Hippocampal formation (tissue), 2 donors: ENCODE measurements at regions not wholly inside any gene's neighbourhood (a gene's known extent, or its start where the extent isn't known, plus 50 kb on each side); places are given as distances from the start of the nearest gene placed in this dataset.
A peak's percentile ranks its signal among the peaks of the same experiment; 100 is the strongest.
"Not testable (repeated sequence)": the region's sequence is repeated elsewhere in the genome, so short reads cannot be mapped to it uniquely, and the experiment has no call there.

Source experiments
- DNase-seq, 2 donors: peaks; one replicate each; lab custom pipeline; 2025; lab: John Stamatoyannopoulos, UW

DNA sequence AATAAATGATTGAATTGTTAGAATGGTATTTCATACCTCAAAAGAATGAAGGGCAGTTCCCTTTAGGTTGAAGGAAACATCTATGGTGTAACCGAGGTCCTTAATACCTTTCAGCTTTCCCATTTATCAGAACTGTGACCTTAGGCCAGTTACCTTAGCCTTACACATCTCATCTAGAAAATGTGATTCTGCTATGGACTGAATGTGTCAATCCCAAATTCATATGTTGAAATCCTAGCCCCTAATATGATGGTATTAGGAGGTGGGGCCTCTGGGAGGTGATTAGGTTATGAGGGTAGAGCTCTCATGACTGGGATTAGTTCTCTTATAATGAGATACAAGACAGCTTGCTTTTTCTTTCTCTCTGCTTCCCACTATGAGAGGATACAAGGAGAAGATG, 441.9 kb downstream of the PLK2 start:
- no peak for DNase-seq

DNA sequence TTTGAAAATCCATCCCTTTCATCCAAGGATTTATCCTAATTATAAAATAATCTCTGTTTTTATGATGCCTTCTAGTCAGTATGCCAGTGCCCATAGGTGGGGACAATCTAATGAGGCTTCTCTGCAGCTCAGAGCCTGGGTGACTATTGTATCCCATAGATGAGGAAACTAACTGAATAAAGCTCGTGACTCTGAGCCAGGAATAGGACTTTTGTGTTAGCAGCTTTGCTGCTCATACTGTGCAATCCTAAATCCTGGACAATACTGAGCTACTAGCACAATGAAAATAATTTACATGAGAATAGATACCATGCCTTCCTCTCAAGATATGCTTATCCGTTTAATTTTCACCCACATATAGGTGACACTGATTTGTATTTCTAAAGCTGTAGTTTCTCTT, 443.0 kb downstream of the PLK2 start:
- no peak for DNase-seq

DNA sequence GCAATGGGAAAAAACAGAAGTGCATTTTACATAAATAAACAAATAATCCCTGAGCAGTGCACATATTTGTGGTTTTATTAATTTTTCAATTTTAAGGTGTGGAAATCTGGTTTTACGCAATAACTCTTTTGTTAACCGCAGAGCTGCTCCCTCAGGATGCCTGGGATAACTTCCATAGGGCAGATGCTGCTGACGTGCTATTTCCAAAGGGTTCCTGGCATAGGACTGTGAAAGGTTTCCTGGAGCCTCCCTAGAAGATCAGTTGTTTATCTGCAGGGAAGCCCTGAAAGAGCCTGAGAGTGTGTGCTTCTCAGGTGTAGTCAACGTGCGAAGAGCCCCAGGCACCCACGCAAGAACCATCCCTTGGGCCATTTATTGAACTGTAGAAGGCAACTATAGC, 443.5 kb downstream of the PLK2 start:
- no peak for DNase-seq

DNA sequence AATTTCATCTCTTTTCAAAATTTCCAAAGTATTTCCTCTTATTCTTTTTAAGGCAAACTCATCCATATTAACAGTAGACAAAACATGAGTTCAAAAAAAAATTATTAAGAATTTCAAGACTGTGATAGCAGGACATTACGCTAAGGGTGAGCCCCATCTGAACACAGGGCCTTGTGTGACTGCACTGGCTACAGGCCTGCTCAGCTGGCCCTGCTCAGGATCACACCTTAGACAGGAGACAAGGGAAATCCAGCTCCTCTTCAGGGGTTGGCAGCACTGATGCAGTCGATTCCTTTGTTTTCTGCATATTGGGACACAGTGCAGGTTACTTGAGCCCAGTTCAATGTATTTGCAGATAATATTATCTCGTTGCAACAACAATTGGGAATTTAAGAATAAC, 444.7 kb downstream of the PLK2 start:
- DNase-seq, result no peak

DNA sequence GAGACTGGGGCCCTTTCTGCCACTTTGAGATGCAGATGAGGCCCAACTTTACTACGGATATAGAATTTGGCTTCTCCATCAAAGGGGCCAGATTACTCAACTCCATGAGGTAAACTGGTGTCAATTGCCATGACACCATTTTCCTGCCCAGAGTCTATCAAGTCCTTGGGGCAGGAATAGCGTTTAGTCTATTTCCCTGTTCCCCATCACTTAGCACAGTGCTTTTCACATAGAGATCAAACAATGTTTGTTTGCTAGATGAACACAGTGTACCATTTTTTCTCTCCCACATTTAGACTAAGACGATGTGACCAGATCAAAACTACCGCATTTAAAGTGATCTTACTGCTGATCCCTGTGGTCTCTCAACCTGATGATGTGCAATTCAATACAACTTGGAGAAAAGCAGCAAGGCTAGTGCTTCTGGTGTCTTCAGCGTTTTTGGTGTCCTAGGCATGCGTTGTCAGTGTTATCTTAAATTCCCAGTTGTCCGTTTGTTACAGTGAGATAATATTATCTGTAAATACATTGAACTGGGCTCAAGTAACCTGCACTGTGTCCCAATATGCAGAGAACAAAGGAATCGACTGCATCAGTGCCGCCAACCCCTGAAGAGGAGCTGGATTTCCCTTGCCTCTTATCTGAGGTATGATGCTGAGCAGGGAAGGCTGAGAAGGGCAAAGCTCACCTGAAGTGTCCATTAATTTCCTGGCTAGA, 446.2 kb downstream of the PLK2 start:
- DNase-seq, result no peak

DNA sequence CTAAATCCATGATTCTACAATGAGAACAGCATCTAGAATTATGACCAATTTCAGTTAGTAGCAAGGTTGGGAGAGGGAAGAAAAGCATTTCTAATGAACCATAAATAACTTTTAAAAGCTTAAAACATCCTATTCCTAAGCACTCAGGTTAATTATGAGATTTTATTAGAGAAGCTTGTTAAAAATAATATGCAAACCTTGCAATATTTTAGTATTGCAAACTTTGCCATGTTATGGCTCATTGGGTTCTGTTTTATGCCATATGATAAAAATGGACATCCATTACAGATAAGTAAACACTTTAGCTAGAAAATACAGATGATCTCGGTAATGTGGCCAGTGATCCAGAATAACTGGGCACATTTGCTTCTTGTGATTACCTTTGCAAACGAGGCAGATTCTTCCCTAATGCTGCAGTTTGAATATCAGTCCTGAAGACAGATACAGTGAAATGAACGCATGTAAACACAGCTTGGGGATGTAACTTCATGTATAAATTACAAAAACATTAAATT, 447.0 kb downstream of the PLK2 start:
- no peak for DNase-seq

DNA sequence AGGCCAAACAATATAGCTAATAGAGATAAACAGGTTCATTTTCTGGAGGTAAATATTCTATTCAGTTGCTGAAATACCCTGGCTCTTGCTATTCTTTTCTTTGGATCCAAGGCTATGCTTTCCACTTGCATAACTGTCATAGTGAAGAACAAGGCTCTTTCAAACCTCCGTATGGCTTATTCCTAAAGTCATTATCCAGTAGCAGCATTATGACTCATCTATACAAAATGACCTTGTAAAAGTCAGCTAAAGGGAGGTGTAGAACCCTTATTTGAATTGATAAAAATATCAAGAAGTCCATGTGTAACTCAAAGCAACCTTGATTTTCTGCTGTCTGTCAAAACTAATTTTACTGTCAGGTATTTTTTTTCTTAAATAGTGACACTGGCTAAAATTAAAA, 447.8 kb downstream of the PLK2 start:
- no peak for DNase-seq

DNA sequence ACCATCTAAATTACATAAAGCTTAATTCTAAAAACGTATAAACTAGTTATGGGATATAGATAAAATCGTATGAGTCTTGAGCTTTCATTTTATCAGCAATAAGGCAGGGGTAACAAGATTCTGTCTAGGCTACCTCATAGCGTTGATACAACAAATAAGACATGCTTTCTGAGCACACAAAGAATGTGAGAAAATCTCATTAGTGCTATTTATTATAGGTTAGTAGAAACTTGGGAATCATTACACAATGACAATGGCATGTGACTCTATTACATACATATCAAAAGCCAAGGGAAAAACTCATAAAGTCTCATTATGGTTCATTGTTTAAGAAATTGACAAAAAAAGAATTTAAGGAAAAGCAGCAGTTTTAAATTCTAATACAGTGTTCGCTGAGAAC, 448.6 kb downstream of the PLK2 start:
- no peak for DNase-seq

DNA sequence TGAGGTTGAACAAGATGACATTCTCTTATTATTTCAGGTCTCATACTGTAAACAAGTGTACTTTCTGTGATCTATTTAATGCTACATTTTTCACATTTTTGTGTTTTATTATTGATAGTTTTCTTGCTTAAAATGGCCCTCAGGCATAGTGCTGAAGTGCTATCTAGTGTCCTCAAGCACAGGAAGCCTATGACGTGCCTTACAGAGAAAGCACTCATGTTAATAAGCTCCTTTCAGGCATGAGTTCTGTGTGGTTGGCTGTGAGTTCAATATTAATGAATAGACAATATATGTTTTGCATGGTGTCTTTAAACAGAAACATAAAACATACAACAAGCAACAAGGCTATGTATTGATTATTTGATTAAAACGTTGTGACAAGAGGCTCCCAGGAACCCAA, 450.1 kb downstream of the PLK2 start:
- DNase-seq, result no peak

DNA sequence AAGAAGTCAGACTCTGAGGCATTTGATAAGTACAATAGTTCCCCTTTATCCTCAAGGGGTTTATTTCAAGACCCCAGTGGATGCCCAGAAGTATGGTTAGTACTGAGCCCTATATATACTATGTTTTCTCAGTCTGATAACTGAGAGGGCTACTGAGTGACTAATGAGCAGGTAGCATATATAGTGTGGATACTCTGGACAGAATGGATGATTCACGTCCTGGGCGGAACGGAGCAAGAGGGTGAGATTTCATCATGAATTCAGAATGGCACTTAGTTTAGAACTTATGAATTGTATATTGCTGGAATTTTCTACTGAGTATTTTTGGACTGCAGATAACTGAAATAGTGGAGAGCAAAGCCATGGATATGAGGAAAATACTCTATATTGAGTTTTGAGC, 457.6 kb downstream of the PLK2 start:
- no peak for DNase-seq

DNA sequence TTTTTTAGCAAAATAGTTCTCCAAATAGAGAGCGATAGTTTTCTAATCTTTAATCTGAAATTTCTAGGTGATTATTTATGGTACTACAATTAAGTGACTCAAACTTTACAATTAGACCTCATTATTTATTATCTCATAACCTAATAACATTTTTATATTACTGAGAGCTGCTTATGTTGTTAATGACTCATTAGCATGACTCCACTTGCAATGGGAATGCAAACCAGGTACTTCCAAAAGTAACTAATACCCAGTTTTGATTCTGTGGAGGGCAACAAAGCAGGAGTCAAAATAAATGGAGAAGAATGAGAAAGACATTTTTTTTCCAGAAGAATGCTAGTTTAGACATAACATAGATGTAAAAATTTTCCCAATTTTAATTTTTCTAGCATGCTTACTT, 466.0 kb downstream of the PLK2 start:
- no peak for DNase-seq

DNA sequence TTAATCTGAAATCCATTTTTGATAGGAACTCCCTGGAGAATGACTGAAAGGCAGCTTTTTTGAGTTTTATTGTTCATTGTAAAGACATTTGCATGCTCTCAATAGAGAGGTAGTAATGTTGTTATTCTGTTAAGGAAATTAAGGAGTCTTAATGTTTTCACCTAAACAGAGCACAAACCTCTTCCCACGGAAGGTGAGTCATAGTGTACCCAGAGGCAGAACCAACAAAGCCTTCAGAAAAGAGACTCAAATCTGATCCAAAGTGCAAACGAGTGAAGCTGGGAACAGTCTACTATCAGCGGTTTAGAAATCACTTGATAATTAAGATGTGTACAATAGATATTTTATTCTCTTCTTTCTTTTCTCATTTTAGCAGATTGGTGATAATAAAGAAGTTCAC, 470.5 kb downstream of the PLK2 start:
- no peak for DNase-seq

DNA sequence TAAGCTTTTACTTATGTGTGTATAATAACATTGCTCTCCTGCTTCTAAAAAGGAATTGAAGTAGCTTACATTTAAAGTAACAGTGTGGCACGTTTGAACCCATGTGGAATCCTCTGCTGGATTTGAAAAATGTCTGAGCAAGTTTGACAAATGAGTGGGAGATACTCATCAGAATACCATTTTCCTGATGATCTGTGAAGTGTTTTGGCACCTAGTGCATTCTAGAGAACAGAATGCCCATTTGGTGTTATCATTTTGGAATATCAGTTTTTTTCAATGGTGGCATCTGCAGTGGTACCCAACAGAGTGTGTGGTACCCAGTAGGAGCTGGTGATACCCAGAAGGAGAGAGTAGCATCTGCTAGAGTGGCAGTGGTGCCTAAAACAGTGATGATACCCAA, 471.1 kb downstream of the PLK2 start:
- DNase-seq, result peak; percentile 0 to 27

DNA sequence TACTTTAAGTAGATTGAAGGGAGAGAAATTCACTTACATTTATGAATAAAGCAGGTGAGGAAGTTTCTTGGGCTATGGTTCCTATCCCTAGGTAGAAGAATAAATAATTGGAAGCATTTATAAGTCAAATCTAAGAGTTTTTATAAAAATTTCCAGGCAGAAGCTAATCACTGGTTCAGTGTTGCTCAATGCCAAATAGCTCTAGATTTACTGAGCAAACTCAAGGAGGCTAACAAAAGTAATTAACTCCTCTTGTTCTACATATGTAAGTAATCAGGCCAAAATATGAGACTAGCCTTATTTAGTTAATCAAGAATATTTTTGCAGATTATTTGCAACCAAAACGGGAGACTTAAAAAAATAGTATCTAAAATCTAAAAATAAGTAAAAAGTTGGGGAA, 472.3 kb downstream of the PLK2 start:
- no peak for DNase-seq

DNA sequence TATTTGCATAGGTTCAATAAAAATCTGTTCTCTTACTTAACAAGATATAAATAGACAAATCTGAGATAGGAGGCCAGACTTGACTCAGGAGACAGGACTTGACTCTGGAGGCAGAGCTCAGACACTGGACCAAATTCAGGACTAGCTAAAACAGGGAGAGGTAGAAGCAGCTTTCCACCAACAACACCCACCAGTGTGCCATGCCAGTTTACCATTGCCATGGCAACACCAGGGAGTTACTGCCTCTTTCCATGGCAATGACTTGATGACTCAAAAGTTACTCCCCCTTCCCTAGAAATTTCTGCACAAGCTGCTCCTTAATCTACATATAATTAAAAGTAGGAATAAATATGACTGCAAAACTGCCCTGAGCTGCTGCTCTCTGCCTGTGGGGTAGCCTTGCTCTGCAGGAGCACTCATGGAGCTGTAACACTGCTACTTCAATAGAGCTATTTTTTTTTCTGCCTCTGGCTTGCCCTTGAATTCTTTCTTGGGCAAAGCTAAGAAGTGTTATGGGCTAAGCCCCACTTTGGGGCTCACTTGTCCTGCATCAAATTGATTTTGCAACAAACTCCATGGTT, 473.0 kb downstream of the PLK2 start:
- DNase-seq, result peak; percentile 0 to 33

DNA sequence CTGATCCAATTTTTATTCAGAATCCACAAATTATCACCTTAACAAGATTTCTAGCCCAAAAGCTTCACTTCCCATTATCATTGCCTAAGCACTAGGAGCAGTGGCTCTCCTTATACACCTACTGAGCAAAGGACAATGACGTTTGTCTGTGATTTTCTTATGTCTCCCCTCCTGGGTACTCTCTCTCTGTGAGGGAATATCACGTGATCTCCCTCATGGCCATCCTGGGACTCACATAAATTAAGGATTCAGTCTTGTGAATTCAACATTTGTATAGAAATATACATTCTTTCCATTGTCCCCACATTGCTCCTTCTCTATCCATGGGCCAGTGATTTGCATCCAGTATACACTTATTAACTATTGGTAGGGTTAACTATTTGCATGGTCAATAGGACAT, 476.5 kb downstream of the PLK2 start:
- DNase-seq, result no peak

DNA sequence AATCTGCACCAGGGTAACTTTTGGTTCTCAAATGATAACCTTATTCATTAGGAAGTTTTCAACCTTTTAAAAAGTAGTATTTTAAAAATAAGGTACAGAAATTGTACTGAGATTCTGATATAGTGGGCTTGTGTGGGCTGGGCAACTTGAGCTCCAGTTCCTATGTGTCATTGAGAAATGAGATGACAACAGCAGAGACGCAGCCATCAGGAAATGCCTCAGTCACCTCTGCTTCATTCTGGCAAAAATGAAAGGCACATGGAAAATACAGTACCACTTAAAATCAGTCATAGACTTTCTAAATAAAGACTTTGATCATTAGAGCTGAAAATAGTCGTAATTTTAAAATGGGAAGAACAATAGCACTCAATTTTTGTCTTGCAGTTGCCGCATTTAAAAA, 480.2 kb downstream of the PLK2 start:
- DNase-seq, result no peak

DNA sequence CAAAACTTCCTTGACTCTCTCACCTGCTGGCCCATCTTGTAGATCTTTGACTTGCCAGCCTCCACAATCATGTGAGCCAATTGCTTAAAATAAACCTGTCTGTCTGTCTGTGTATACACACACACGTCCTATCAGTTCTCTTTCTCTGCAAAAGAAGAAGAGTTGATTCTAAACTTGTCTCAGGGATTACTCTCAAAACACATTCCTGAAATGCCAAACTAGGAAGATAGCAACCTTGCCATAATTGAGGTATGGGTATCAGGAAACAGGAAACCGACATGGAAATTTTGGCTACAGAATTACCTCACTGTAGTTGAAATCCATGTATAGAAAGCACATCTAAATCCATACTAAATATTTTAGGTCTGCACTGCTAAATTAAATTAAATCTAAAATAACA, 483.4 kb downstream of the PLK2 start:
- DNase-seq, result no peak

DNA sequence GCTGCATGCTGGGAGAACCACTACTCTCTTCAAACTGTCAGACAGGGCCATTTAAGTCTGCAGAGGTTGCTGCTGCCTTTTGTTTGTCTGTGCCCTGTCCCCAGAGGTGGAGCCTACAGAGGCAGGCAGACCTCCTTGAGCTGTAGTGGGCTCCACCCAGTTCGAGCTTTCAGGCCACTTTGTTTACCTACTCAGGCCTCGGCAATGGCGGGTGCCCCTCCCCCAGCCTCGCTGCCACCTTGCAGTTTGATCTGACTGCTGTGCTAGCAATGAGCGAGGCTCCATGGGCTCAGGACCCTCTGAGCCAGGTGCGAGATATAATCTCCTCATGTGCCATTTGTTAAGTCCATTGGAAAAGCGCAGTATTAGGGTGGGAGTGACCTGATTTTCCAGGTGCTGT, 487.8 kb downstream of the PLK2 start:
- not testable (repeated sequence) for DNase-seq

DNA sequence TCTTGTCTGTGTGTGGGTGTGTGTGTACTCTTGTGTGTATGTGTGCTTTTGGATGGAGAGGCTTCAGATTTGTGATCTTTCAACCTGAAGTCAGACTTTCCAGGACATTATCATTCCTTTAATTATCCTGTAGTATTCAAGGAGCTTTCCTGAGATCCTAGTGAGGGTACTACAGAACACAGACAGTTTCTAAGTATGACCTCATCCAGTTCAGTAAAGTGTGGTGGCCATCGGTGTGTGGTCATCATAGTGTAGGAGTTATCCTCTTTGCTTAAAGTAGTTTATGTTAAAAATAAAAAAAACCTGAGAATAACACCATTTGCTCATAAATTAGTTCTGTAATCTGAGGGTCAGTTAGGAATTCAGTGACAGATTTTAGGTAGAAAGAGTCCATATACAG, 478.0 kb upstream of the ACTBL2 start:
- no peak for DNase-seq

DNA sequence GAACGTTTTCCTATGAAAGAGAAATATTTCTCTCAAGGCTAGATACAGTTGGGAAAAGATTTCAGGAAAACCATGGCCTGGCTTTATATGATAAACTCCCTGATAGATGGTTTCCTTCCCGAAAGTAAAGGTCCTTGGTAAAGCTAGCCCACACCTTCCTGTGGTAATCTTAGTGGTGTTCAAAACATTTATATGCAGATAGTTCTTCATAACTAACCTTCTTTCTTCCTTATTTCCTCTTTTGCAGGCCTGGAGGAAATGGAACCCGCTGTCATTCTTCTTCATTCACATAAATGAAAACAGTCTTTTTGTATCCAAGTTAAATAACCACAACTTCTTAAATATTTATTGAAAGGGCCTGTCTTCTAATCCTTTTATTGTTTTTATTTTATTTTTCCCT, 474.0 kb upstream of the ACTBL2 start:
- DNase-seq, result no peak

DNA sequence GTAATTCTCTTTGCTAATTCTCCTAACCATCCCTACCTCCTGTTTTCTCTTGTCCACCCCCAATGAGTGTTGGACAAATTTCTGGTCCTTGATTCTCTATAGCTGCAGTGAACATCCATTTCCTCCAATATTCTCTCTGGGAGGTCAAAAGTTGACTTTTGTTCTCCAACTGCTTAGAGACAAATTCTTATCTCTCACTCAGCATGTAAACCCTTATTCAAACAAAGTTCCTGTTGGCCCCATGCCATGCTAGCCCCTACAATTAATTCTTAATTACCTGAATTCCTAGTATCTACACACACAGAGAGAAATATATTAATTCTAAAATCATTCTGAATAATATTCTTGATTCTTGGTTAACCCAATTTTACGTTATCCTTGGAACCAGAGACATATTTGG, 472.9 kb upstream of the ACTBL2 start:
- DNase-seq, result no peak

DNA sequence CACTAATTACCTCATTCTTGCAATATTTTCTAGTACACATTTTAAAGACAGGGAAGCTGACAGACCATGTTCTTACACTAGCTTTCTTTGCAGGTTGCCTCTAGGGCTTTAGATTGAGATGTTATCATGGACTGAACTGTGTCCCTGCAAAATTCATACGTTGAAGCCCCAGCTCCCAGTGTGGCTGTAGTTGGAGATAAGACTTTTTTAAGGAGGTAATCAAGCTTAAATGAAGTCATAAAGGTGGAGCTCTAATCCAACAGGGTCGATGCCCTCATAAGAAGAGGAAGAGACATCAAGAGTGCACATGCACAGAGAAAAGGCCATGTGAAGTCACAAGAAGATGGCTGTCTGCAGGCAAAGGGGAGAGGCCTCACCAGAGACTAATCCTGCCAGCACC, 471.2 kb upstream of the ACTBL2 start:
- DNase-seq, result no peak

DNA sequence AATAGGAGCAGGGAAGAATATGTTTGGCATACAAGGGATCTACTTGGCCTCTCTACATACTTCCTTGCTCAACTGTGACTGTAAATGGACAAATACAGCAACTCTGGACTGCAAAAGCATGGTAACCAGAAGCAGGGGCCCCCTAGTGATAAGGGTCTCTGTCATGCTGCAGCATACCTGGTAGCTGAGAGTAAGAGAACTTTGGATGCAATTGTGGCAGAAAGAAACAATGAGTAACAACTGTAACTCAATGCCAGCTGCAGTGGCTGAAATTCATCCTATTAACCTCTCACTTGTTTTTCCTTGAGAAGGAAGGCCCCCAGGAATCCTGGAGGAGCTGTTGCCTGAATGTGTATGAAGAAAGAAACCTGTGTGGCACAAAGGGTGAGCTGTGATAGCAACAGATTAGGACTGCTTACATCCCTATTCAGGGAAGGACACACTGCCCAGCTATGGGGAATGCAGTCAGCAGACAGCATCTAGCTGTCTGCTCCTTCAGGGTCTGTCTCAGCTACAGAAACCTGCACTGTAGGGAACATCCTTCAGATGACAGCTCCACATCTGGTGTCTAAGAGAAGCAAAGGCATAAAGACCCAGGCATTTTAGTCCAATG, 468.1 kb upstream of the ACTBL2 start:
- no peak for DNase-seq
